H1 (cell line): ENCODE measurements at regions not wholly inside any gene's neighbourhood (a gene's known extent, or its start where the extent isn't known, plus 50 kb on each side); places are given as distances from the start of the nearest gene placed in this dataset.

Experiments
- CTCF ChIA-PET: fragments of 300-600 bp; sonication (Branson Sonifier 250); formaldehyde crosslinking; loops from one replicate; lab custom pipeline; 2021; ENCODE audit not compliant: partially characterized antibody; lab: Charles Lee
- POLR2A ChIA-PET: fragments of 300-600 bp; sonication (Branson Sonifier 250); formaldehyde crosslinking; loops from one replicate; lab custom pipeline; 2021; ENCODE audit warnings: inconsistent platforms; ENCODE audit not compliant: partially characterized antibody; lab: Charles Lee
- DNase-seq, 2 experiments: peaks; one replicate each; pipeline versions ENCODE4 v3.0.0 to v3.0.0-alpha.2; 2010 to 2022; ENCODE audit warnings: low spot score in 2 of 2, low read depth in 1 of 2, mixed read lengths in 1 of 2
- FAIRE-seq: peaks from 2 replicates; lab custom pipeline; 2011; peaks lifted over from hg19 to GRCh38; lab: Jason Lieb, UNC
- H2AFZ ChIP-seq: 2 replicates; pipeline ENCODE4 v1.8.1; 2012; ENCODE audit warnings: low read length, inconsistent platforms
- H2AK5ac ChIP-seq: 2 replicates; pipeline ENCODE4 v1.6.1; 2013; ENCODE audit warnings: low read depth, low read length
- H2BK120ac ChIP-seq: replicated peaks from 2 replicates; pipeline ENCODE3; 2013; ENCODE audit warnings: low read depth, low read length, inconsistent platforms
- H2BK12ac ChIP-seq: 2 replicates; pipeline ENCODE4 v1.6.1; 2013; ENCODE audit warnings: low read depth, low read length
- H2BK15ac ChIP-seq: 2 replicates; pipeline ENCODE4 v1.6.1; 2013; ENCODE audit warnings: low read length
- H2BK20ac ChIP-seq: 2 replicates; pipeline ENCODE4 v1.6.1; 2013; ENCODE audit warnings: low read length
- H2BK5ac ChIP-seq: 2 replicates; pipeline ENCODE4 v1.6.1; 2013; ENCODE audit warnings: low read depth, low read length
- H3K14ac ChIP-seq: 2 replicates; pipeline ENCODE4 v1.6.1; 2013; ENCODE audit warnings: inconsistent platforms; ENCODE audit not compliant: insufficient read length
- H3K18ac ChIP-seq: 2 replicates; pipeline ENCODE4 v1.6.1; 2013; ENCODE audit warnings: low read length; ENCODE audit errors: extremely low read depth
- H3K23ac ChIP-seq: 2 replicates; pipeline ENCODE4 v1.6.1; 2013; ENCODE audit warnings: inconsistent platforms; ENCODE audit not compliant: insufficient read length
- H3K23me2 ChIP-seq: 2 replicates; pipeline ENCODE4 v1.6.1; 2013; ENCODE audit warnings: low read depth, low read length
- H3K27ac ChIP-seq: 2 replicates; pipeline ENCODE4 v1.6.1; 2011; ENCODE audit warnings: low read depth, low read length, inconsistent platforms
- H3K27me3 ChIP-seq, 4 experiments: replicated peaks in 1 of 4; 1 replicate in 1 of 4; 2 replicates in 3 of 4; pipeline versions ENCODE4 v1.6.1 to v1.8.1; 2011 to 2013; ENCODE audit warnings: low read length in 3 of 4, mild to moderate bottlenecking in 3 of 4, inconsistent platforms in 2 of 4, mixed read lengths in 2 of 4, moderate library complexity in 1 of 4; ENCODE audit not compliant: control insufficient read depth in 3 of 4, insufficient read depth in 3 of 4; ENCODE audit errors: extremely low read depth in 1 of 4
- H3K36me3 ChIP-seq, 4 experiments: 2 replicates each; pipeline versions ENCODE4 v1.6.1 to v1.8.1; 2011 to 2013; ENCODE audit warnings: mild to moderate bottlenecking in 4 of 4, low read length in 3 of 4, moderate library complexity in 2 of 4, control low read depth in 1 of 4, inconsistent platforms in 1 of 4; ENCODE audit not compliant: insufficient read depth in 4 of 4, control insufficient read depth in 2 of 4
- H3K4ac ChIP-seq: replicated peaks from 2 replicates; pipeline ENCODE3; 2013; ENCODE audit warnings: low read length, low read depth, mixed read lengths, inconsistent platforms; ENCODE audit not compliant: insufficient read length
- H3K4me1 ChIP-seq, 4 experiments: replicated peaks in 1 of 4; 1 replicate in 1 of 4; 2 replicates in 3 of 4; pipeline versions ENCODE4 v1.6.1 to v1.8.1; 2011 to 2013; ENCODE audit warnings: low read length in 3 of 4, inconsistent platforms in 2 of 4, mixed read lengths in 1 of 4; ENCODE audit not compliant: insufficient read depth in 4 of 4, control insufficient read depth in 3 of 4
- H3K4me2 ChIP-seq, 2 experiments: 2 replicates each; pipeline versions ENCODE4 v1.6.1 to v1.8.1; 2011 to 2013; ENCODE audit warnings: low read depth in 2 of 2, low read length in 2 of 2, control low read depth in 1 of 2, inconsistent platforms in 1 of 2, mild to moderate bottlenecking in 1 of 2; ENCODE audit not compliant: insufficient read depth in 1 of 2
- H3K4me3 ChIP-seq, 4 experiments: fragments of 200-600, 300-600 bp in 1 of 4; sonication (generic), shearing (Covaris generic), sonication (Bioruptor Twin) in 1 of 4; 2 replicates each; pipeline versions ENCODE4 v1.5.1 to v1.8.1; 2011 to 2016; ENCODE audit warnings: low read length in 4 of 4, low read depth in 3 of 4, control low read depth in 2 of 4, inconsistent platforms in 2 of 4, mild to moderate bottlenecking in 2 of 4, mixed read lengths in 1 of 4, moderate library complexity in 1 of 4; ENCODE audit not compliant: insufficient read depth in 2 of 4; ENCODE audit errors: extremely low read depth in 1 of 4
- H3K56ac ChIP-seq: replicated peaks from 2 replicates; pipeline ENCODE3; 2013; ENCODE audit warnings: low read depth, mild to moderate bottlenecking, mixed read lengths, low read length, inconsistent platforms; ENCODE audit not compliant: insufficient read length
- H3K79me1 ChIP-seq: 2 replicates; pipeline ENCODE4 v1.6.1; 2013; ENCODE audit warnings: low read depth, low read length, control low read depth
- H3K79me2 ChIP-seq, 2 experiments: 2 replicates each; pipeline versions ENCODE4 v1.6.1 to v1.8.1; 2012 to 2013; ENCODE audit warnings: low read length in 2 of 2, mild to moderate bottlenecking in 2 of 2, inconsistent platforms in 1 of 2; ENCODE audit not compliant: insufficient read depth in 2 of 2, control insufficient read depth in 1 of 2
- H3K9ac ChIP-seq, 4 experiments: replicated peaks in 1 of 4; 1 replicate in 1 of 4; 2 replicates in 3 of 4; pipeline versions ENCODE4 v1.6.1 to v1.8.1; 2011 to 2013; ENCODE audit warnings: low read depth in 3 of 4, low read length in 3 of 4, control low read depth in 2 of 4, mild to moderate bottlenecking in 2 of 4, moderate library complexity in 2 of 4, inconsistent platforms in 1 of 4; ENCODE audit errors: extremely low read depth in 1 of 4
- H3K9me3 ChIP-seq, 2 experiments: 2 replicates each; pipeline versions ENCODE4 v1.6.1 to v1.8.1; 2012 to 2013; ENCODE audit warnings: mild to moderate bottlenecking in 2 of 2, moderate library complexity in 2 of 2, control low read depth in 1 of 2, inconsistent platforms in 1 of 2, low read depth in 1 of 2, low read length in 1 of 2, mixed read lengths in 1 of 2; ENCODE audit not compliant: insufficient read depth in 2 of 2
- H4K20me1 ChIP-seq, 2 experiments: replicated peaks in 1 of 2; 2 replicates each; pipeline versions ENCODE3 to v1.8.1; 2011 to 2013; ENCODE audit warnings: inconsistent platforms in 2 of 2, low read length in 2 of 2, mild to moderate bottlenecking in 1 of 2; ENCODE audit not compliant: insufficient read depth in 2 of 2, control insufficient read depth in 1 of 2
- H4K5ac ChIP-seq: 2 replicates; pipeline ENCODE4 v1.6.1; 2013; ENCODE audit warnings: low read length, low read depth, mixed read lengths, inconsistent platforms; ENCODE audit not compliant: insufficient read length
- H4K8ac ChIP-seq: 2 replicates; pipeline ENCODE4 v1.8.0; 2013; ENCODE audit warnings: mild to moderate bottlenecking, moderate library complexity, low read length, inconsistent platforms; ENCODE audit not compliant: insufficient read depth; ENCODE audit errors: extremely low read depth
- H4K91ac ChIP-seq: replicated peaks from 2 replicates; pipeline ENCODE3; 2013; ENCODE audit warnings: low read length, mixed read lengths, inconsistent platforms; ENCODE audit not compliant: insufficient read length
- ATF3 ChIP-seq: IDR thresholded peaks from 2 replicates; pipeline ENCODE4 v1.6.1; 2011; ENCODE audit warnings: low read depth, mild to moderate bottlenecking, low read length; ENCODE audit not compliant: insufficient read depth
- CBX8 ChIP-seq: fragments of 300-800, 300-1000 bp; sonication (generic); IDR thresholded peaks from 2 replicates; pipeline ENCODE4 v1.7.1; 2016; ENCODE audit warnings: low read depth, low read length, borderline replicate concordance
- CHD1 ChIP-seq: IDR thresholded peaks from 2 replicates; pipeline ENCODE4 v1.6.1; 2012; ENCODE audit warnings: low read depth, low read length, improper control_type of control experiment
- POU5F1 ChIP-seq: IDR thresholded peaks from 2 replicates; pipeline ENCODE4 v1.6.1; 2011; ENCODE audit warnings: low read depth, mild to moderate bottlenecking, low read length, moderate library complexity
- SP2 ChIP-seq: IDR thresholded peaks from 2 replicates; pipeline ENCODE4 v1.6.1; 2012; ENCODE audit warnings: mild to moderate bottlenecking, low read length, inconsistent platforms
- WGBS, 2 experiments: shearing (Covaris generic) in 1 of 2; methylation state at CpG; one replicate each; pipeline versions ENCODE4 v1.1.6 to v1.1.7; 2013 to 2015; ENCODE audit warnings: low lambda C conversion rate in 2 of 2, mixed read lengths in 2 of 2, inconsistent platforms in 1 of 2, low coverage in 1 of 2, missing lambda C conversion rate in 1 of 2; ENCODE audit not compliant: insufficient replicate concordance in 2 of 2, insufficient coverage in 1 of 2, insufficient read length in 1 of 2; ENCODE audit errors: extremely low coverage in 1 of 2, missing lambda C conversion rate in 1 of 2; 5-methylcytosine and 5-hydroxymethylcytosine counted together

GRCh38 chr16:85370881-85371651, 242.1 kb upstream of the GSE1 start:
- H3K4me2 ChIP-seq, result no peak overlapping the region
- H3K14ac ChIP-seq, result no peak overlapping the region
- H2BK15ac ChIP-seq, result 0 out of 2 replicates have a peak overlapping the region, but pooled peaks have one; percentile 16
- H3K79me1 ChIP-seq, result peaks cover 4% of the 10 kb centered on the region
- H3K27ac ChIP-seq, result no peak overlapping the region
- peak overlapping the region; percentile 51; the same call in 1 of the 2 replicates for H3K18ac ChIP-seq
- H4K5ac ChIP-seq, result no peak overlapping the region
- H2BK120ac ChIP-seq, result no peak overlapping the region
- peaks cover 0 to 6% (median 1%) of the 10 kb centered on the region in 4 experiments; a peak in 3 of 7 replicates for H3K27me3 ChIP-seq
- H3K56ac ChIP-seq, result no peak overlapping the region
- no peak for DNase-seq
- no peaks in the 10 kb centered on the region; the same call in 1 of the 2 replicates for H3K23me2 ChIP-seq
- POLR2A ChIA-PET, result interaction anchor here (1.5 kb wide), 1 partner anchor 43 kb away, joined by 3 read pairs; no protein-coding TSS in a partner anchor
- H4K91ac ChIP-seq, result no peak overlapping the region
- H2AFZ ChIP-seq, result no peak overlapping the region
- 87% methylated on average over 25 of the region's 28 CpGs; no CpG with 5 or more reads in 1 of the 2 experiments for WGBS, 2 experiments
- H2AK5ac ChIP-seq, result 0 out of 2 replicates have a peak overlapping the region, but pooled peaks have one; percentile 20
- H3K9me3 ChIP-seq, result no peaks in the 10 kb centered on the region
- H3K23ac ChIP-seq, result no peak overlapping the region
- no peak for FAIRE-seq
- 0 out of 2 replicates have a peak overlapping the region, but pooled peaks have one; percentile 3 for H2BK5ac ChIP-seq
- H3K4me1 ChIP-seq, result peaks cover 0 to 8% (median 6%) of the 10 kb centered on the region in 4 experiments; a peak in 6 of 7 replicates
- H3K79me2 ChIP-seq, result no peaks in the 10 kb centered on the region
- peaks cover 10 to 13% of the 10 kb centered on the region in 2 experiments for H4K20me1 ChIP-seq
- no peak overlapping the region for H3K9ac ChIP-seq
- H2BK20ac ChIP-seq, result no peak overlapping the region
- H3K4me3 ChIP-seq, result no peak overlapping the region
- H3K4ac ChIP-seq, result no peak overlapping the region
- no peaks in the 10 kb centered on the region for H3K36me3 ChIP-seq
- CTCF ChIA-PET, result interaction anchor here (0.6 to 12.5 kb wide), 24 partner anchors 8 to 256 kb away, joined by 3 to 177 read pairs (median 4); no protein-coding TSS in a partner anchor
- H4K8ac ChIP-seq, result no peak overlapping the region
- H2BK12ac ChIP-seq, result no peak overlapping the region
- TF ChIP-seq CBX8 (no peak), CHD1 (no peak), ATF3 (no peak), SP2 (no peak), POU5F1 (no peak)
